GM18861 (cell line): ENCODE measurements at regions not wholly inside any gene's neighbourhood (a gene's known extent, or its start where the extent isn't known, plus 50 kb on each side); places are given as distances from the start of the nearest gene placed in this dataset.

ENCODE experiments used
- ATAC-seq: cut with Tn5 transposase; IDR thresholded peaks from one replicate; pipeline ENCODE4 v1.9.1; 2021; ENCODE audit not compliant: unreplicated experiment

GRCh38 chr3:6120786-6121185, 740.1 kb upstream of the GRM7 start:
- ATAC-seq, result no peak

GRCh38 chr3:6124875-6125274, 736.0 kb upstream of the GRM7 start:
- ATAC-seq, result no peak

- ATAC-seq, result no peak
Measured at GRCh38 chr3:6125520-6125919, 735.4 kb upstream of the GRM7 start.

- no peak for ATAC-seq
Measured at GRCh38 chr3:6132684-6133432, 728.1 kb upstream of the GRM7 start.

GRCh38 chr3:6142707-6143106, 718.2 kb upstream of the GRM7 start:
- ATAC-seq, result no peak

- no peak for ATAC-seq
Measured at GRCh38 chr3:6147883-6148282, 713.0 kb upstream of the GRM7 start.

GRCh38 chr3:6155650-6156338, 705.1 kb upstream of the GRM7 start:
- ATAC-seq, result no peak

- ATAC-seq, result no peak
Measured at GRCh38 chr3:6165951-6166350, 695.0 kb upstream of the GRM7 start.

- no peak for ATAC-seq
Measured at GRCh38 chr3:6168256-6168655, 692.7 kb upstream of the GRM7 start.

- ATAC-seq, result no peak
Measured at GRCh38 chr3:6172871-6173642, 687.9 kb upstream of the GRM7 start.

GRCh38 chr3:6177417-6177816, 683.5 kb upstream of the GRM7 start:
- ATAC-seq, result no peak

- no peak for ATAC-seq
Measured at GRCh38 chr3:6179761-6180160, 681.2 kb upstream of the GRM7 start.

GRCh38 chr3:6180171-6180570, 680.7 kb upstream of the GRM7 start:
- no peak for ATAC-seq

GRCh38 chr3:6182476-6182875, 678.4 kb upstream of the GRM7 start:
- no peak for ATAC-seq

GRCh38 chr3:6182909-6183308, 678.0 kb upstream of the GRM7 start:
- ATAC-seq, result no peak

- no peak for ATAC-seq
Measured at GRCh38 chr3:6189384-6189783, 671.5 kb upstream of the GRM7 start.

GRCh38 chr3:6204891-6205290, 656.0 kb upstream of the GRM7 start:
- ATAC-seq, result no peak

GRCh38 chr3:6216135-6217026, 644.5 kb upstream of the GRM7 start:
- ATAC-seq, result no peak

- ATAC-seq, result no peak
Measured at GRCh38 chr3:6220447-6220846, 640.5 kb upstream of the GRM7 start.

GRCh38 chr3:6222069-6222468, 638.8 kb upstream of the GRM7 start:
- ATAC-seq, result no peak

GRCh38 chr3:6223572-6223971, 637.3 kb upstream of the GRM7 start:
- no peak for ATAC-seq
